HG02623 (cell line): ENCODE measurements at regions not wholly inside any gene's neighbourhood (a gene's known extent, or its start where the extent isn't known, plus 50 kb on each side); places are given as distances from the start of the nearest gene placed in this dataset.
"Not testable (repeated sequence)": the region's sequence is repeated elsewhere in the genome, so short reads cannot be mapped to it uniquely, and the experiment has no call there.

Experiments
- ATAC-seq: cut with Tn5 transposase; IDR thresholded peaks from one replicate; pipeline ENCODE4 v1.9.1; 2021; ENCODE audit warnings: moderate library complexity; ENCODE audit not compliant: unreplicated experiment

DNA sequence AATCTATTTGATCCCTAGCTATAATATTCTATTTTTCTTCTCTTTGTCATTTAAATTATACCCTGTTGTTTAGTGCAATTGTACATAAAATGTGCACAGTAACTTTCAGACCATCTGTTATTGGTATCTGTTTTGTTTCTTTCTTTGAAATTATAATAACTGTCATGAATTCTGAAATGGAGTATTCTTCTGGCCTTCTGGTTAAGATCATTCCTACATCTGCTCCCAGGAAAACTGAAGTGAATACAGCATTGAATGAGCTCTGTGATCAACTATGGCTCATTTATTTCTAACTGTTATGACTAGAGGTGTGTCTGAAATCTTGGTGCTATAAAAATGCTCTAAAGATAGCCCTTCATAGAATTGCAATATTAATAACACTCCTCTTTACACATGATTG is 788.4 kb upstream of the TMEFF2 start:
- ATAC-seq = no peak

DNA sequence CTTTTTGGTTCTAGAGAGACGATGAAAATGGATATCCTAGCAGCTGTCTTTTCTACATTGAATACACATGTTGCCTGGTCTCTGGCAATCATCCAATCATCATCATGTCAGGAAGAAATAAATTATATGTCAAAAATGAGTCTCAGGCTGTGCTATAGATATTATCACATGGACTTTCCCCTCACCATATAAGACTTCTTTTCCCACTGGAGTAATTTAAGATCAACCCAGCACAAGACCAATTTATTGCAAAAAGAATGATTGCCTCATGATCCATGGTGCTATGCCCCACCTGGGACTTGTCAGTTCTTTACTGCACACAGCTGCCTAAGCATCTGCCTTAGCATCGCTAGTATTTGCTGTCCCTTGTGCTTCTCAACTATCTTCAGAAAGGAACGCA is 783.7 kb upstream of the TMEFF2 start:
- ATAC-seq = no peak

DNA sequence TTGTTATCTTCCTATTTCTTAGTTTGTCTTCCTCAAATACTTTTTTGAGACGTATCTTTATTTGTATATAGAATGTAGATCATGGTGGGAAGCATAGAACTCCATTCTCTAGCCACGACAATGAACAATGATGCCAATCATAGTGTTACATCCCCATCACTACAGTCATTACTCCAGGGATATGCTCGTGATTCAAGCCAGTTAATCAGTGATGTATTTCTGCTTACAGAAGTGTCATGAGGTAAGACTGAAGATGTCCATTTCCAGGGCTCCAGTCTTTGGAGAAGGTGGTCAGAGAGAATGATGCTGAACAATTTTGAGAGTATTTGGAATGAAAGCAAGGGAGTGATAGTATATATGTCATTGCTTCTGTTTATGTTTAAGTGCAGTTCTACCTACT is 777.2 kb upstream of the TMEFF2 start:
- ATAC-seq = no peak

DNA sequence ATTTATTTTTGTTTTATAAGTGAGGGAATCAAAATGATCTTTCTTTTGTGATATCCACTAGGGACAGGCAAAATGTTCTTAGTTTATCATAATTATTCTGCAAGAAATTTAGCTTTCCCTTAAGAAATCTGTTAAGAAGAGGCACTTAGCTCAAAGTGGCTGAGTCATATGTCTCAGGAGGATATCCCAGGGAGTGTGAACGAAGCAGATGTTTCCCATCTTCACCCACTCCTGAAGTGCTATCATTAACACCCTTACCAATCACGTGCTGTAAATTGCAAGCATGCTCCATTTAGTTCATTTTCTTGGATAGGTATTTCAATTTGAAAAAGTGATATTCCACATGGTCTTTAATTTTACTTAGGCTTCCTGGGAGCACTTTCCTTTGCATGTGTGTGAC is 774.3 kb upstream of the TMEFF2 start:
- ATAC-seq = no peak

DNA sequence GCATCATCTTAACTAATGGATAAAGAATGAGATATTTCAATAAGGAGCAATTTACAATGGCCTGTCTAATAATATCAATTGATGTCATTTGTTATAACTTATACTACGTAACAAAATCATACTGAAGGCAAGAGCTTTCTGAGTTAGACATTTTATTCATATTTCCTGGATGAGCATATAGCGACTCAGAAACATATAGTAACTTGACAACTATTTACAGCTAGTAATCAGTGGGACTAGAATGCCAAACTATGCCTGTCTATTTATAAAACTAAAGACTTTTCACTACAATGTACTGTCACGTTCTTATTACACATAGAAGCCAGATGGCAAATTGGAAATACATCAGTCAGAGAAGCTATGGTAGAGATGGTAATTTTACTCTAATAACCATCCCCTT is 766.2 kb upstream of the TMEFF2 start:
- no peak for ATAC-seq

DNA sequence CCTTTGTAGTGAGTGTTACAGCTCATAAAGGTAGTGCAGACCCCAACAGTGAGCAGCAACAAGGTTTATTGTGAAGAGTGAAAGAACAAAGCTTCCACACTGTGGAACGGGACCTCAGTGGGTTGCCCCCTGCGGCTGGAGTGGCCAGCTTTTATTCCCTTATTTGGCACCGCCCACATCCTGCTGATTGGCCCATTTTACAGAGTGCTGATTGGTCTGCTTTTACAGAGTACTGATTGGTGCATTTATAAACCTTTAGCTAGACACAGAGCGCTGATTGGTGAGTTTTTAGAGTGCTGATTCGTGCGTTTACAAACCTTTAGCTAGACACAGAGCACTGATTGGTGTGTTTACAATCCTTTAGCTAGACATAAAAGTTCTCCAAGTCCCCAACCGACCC is 763.9 kb upstream of the TMEFF2 start:
- not testable (repeated sequence) for ATAC-seq

DNA sequence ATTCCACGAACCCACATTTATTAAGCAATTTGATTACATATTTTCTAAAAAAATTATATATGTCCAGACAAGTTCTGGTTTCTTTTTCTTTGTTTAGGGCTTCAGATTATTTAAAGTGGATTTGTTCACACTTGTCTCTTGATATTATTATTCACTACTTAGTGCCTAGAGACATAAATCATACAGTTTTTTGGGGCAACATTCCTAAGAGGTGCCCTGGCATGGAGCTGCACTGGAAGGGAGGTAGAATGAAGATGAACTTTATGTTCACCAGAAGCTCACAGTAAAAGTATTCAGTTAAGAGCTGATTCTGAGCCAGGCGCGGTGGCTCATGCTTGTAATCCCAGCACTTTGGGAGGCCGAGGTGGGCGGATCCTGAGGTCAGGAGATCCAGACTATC is 762.7 kb upstream of the TMEFF2 start:
- ATAC-seq = no peak

DNA sequence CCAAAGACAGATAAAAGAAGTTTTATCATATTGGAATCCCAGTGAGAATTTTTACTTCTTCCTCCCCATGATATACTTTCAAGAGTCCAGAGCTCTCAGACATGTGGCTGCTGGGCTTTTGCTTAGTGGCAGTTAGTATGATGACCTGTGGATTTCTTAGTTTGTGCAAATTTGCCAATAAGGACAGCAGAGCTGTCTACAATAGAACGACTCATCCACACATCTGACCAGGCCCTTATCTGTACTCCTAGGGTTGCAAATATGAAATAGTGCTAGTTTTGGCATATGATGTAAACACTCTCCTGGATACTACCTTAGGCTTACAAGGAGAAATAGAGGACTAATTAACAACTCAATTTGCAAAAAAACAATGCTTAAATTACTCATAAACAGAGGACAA is 758.4 kb upstream of the TMEFF2 start:
- no peak for ATAC-seq

DNA sequence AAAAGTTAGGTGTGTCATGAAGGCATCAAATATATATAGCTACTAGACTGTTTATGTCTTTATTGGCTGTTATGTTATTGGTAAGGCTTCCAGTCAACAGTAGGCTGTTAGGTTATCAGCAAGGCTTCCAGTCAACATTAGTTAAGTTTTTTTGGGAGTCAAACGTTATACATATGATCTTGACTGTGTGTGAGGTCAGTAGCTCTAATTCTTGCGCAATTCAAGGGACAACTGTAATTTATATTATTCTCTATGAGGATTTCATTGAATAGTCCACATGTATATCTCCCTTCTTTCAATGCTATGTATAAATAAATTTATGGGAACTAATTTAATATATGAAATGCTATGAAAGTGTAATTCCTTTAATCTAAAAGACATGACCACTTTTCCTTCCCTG is 757.5 kb upstream of the TMEFF2 start:
- ATAC-seq = no peak

DNA sequence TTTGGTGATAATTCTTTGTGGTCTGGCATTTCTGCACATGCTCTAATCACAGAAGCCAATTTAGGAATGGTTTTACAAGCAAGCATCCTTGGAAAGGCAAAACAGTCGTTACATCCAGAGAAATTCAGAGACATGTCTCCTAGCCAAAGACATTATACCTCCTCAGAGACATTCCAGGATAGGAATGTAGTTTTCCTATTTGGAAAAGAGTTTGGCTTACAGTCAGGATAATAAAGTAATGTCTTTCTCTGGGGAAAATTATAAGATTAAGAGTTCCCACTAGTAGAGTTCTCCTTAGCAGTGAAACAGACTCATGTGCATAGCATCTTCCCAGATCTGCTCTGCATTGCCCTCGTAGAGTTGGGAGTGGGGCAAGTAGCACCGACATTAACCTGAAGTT is 753.6 kb upstream of the TMEFF2 start:
- no peak for ATAC-seq

DNA sequence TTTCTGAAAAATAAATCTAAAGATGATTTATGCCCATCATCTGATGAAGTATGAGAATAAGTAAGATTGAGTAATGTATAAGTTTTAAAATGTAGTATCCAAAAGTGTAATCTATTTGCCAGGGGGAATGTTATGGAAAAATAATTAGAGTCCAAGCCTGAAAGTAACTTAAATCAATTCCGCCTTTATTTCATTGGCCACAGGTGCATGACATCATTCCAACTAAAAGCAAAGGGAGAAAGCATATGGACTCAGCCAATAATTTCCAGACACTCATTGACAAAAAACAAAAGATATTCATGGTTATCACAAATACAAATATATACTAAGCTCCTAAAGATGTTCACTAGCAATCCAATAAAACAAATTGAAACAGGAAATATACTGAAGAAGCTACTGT is 752.6 kb upstream of the TMEFF2 start:
- no peak for ATAC-seq

DNA sequence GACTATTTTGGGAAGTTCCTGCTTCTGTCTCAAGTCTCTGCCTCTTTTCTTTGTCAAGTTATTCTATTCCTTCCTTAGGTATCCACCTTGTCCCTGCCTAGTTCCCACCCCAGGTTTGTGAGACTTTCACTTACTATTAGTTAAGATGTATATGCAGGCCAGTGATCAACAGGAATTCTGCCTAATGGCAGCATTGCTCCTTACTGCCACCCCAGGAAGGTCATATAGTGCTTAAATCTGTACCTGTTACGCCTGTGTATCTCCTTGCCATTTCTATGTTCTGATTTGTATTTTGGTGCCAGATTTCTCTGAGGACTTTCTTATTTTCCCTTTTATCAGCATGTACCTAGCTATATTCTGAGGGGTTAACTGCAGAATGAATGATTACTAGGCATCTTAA is 746.0 kb upstream of the TMEFF2 start:
- no peak for ATAC-seq

DNA sequence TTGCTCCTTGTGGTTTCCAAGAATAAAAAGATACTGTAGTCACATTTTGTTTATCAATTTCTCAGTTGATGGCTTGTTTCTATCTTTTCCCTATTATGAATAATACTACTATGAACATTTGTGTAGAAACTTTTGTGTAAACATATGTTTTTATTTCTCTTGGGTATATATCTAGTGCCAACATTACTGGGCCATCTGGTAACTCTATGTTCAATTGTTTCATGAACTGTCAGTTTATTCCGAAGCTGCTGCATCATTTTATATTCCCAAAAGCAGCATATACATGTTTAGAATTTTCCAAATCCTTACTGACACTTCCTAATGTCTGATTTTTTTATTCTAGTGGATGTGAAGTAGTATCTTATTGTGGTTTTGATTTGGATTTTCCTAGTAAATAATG is 737.6 kb upstream of the TMEFF2 start:
- ATAC-seq = no peak

DNA sequence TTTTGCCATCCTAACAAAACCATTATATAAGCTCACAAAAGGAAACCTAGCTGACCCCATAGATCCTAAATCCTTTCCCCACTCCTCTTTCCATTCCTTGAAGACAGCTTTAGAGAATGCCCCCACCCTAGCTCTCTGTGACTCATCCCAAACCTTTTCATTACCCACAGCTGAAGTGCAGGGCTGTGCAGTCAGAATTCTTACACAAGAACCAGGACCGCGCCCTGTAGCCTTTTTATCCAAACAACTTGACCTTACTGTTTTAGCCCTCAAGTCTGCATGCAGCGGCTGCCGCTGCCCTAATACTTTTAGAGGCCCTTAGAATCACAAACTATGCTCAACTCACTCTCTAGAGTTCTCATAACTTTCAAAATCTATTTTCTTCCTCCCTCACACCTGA is 726.9 kb upstream of the TMEFF2 start:
- not testable (repeated sequence) for ATAC-seq

DNA sequence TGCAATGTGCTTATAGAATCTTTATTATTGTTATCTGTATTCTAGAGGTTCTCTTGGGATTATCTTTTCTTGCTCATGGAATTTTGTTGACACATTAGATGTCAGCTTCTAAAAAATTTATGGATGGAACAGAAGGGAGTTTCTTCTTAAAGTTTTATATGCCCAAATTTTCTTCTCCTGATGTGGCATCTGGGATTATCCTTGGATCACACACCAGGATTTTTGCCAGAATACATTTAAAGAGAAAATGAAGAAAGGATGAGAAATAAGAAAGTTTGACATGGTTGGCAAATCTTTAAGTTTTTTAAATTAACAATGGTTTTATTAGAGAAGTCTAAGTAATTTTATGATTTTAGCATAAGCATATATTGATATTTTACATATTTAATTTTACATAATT is 706.7 kb upstream of the TMEFF2 start:
- no peak for ATAC-seq

DNA sequence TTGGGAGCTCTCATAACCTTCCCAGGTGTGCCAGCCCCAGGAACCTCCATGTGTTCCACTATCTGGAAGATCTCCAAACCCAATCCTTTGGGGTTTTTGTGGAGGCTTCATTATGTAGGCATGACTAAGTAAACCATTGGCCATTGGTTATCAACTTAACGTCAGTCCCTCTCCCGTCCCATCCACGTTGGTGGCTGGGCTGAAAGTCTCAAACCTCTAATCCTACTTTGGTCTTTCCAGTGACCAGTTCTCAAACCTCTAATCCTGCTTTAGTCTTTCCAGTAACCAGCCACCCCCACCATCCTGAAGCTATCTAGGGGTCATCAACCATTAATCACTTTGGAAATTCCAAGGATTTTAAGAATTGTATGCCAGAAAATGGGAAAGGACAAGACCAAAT is 704.7 kb upstream of the TMEFF2 start:
- no peak for ATAC-seq

DNA sequence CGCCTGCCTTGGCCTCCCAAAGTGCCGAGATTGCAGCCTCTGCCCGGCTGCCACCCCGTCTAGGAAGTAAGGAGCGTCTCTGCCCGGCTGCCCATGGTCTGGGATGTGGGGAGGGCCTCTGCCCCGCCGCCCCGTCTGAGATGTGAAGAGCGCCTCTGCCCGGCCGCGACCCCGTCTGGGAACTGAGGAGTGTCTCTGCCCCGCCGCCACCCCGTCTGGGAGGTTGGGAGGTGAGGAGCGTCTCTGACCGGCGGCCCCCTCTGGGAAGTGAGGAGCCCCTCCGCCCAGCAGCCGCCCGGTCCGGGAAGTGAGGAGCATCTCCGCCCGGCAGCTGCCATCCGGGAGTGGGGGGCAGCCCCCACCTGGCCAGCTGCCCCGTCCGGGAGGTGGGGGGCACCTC is 699.2 kb upstream of the TMEFF2 start:
- not testable (repeated sequence) for ATAC-seq

DNA sequence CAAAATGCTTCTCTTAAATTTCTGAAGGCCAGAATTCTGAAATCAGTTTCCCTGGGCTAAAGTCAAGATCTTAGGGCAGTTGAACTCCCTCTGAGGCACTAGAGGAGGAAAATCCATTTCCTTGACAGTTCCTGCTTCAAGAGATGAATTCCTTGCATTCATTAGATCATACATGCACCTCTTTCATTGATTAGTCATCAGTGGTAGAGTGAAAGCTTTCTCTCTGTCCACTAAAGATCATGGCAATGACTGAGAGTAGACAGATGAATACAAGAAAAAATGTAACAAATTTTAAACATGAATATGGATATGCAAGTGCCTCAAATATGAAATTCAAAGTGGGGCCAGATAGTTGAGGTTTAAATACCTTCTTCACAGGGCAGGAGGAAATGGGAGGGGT is 693.4 kb upstream of the TMEFF2 start:
- ATAC-seq = no peak

DNA sequence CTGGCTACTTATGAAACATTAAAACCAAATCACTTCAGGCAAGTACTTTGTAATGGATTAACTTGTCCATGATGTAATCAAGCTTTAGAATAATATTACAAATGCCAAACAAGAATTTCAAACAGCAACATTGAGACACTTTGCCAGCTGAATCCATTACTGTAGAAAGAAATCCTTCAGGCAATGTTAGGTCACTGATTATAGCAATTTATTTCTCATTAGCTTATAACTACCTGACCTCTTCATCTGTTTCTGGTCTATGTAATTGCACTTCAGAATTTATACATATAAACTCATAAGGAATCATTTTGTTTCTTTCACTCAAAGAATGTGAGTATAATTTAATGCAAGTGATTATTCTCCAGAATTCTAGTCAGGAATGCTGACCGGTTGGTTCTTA is 692.6 kb upstream of the TMEFF2 start:
- no peak for ATAC-seq

DNA sequence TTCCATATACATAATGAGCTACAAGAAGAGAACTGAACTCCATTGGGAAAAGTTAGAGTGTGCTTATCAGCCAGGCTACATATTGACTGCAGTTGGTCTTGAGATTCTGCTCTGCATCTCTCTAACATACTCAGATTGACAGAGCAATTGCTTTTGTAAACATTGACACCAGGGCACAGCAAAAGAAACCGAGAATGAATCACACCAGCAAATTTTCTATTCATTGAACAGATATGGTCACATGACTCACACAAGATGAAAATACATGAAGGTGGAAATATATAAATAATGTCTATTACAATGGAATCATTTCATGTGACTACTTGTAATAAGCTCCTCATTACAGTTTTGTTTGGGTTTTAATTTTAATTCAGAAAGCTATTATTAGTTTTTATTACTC is 691.9 kb upstream of the TMEFF2 start:
- ATAC-seq = no peak

DNA sequence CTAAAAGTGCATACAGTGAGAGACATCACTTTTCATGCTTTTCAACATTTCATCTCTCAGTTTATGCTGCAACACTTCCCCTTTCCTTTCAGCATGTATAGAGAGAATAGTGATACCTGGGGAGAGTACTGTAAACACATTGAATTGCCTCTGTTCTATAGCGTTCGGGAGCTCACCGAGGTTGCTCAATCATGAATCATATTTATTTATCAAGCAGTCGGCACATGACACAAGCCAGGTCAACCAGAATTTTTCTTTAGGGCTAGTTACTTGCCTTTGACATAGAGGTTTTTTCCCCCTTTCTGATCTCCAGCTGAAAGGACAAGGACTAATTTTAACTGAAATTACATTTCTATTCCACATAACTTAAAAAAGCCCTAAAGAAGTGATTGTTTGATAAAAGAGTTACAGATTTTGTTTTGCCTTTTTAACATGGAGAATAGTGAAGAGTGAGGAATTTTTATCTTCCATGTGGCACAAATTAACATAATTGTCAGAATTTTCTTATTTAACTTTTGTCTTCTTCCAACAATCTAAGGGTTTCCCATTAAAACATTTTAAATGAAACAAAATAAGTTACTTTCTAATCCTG is 690.9 kb upstream of the TMEFF2 start:
- ATAC-seq = no peak

DNA sequence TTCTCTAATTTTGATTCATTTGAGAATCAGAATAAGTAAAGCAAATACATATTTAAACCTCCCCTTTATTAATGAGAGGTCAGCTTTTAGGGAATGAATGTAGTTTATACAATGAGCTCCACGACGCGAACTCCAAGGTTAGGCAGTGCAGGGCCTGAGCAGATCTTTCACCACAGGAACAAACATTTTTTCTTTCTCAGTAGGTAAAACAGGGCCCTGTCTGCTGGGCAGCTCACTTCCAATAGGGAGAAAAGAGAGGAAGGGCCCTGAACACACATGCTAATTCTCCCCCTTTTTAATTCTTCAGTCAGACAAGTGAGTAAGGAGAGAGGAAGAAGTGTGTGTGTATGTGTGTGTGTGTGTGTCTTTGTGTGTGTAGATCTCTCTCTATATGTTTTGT is 682.4 kb upstream of the TMEFF2 start:
- no peak for ATAC-seq

DNA sequence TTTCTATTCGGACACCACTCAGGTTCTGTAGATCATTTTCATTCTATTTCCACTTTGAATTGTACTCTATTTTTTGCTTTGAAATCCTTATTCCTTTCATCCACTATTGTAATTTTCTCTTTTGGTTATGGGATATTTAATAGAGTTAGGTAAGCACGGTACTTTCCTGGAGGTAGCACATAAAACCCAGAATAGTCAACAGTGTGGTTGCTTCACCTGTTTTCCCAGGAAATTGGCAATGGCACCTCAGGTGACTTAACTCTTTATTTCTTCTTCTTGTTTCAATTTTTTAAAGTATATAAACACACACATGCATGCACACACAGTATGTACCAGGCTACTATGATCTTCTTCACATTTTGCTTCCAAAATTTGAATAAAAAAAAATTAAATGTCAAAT is 682.0 kb upstream of the TMEFF2 start:
- no peak for ATAC-seq

DNA sequence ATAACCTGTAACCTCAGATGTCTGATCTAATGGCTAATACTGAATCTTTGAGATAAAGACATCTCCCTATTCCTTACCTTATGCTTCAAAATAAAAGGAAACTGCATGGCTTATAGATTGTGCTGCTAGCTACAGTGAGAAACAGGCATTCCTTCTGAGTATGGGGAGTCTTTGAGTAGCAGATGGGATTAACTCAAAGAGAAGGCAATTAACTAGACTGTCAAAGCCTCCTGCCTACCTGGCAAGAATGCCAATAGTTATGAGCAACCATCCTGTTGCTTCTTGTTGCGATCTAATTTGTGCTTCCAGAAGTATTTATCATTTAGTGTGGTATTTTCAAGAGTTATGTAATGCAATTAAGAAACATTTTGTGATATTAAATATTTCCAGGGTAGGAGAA is 660.0 kb upstream of the TMEFF2 start:
- no peak for ATAC-seq
